ENCODE measurements at regions not wholly inside any gene's neighbourhood (a gene's known extent, or its start where the extent isn't known, plus 50 kb on each side); places are given as distances from the start of the nearest gene placed in this dataset. TPM values are rescaled to one million over a fixed set of nuclear protein-coding genes. Genes with fewer than 3 reads are reported as not detected.
A peak's percentile ranks its signal among the peaks of the same experiment; 100 is the strongest.
"Not testable (repeated sequence)": the region's sequence is repeated elsewhere in the genome, so short reads cannot be mapped to it uniquely, and the experiment has no call there.

DNA sequence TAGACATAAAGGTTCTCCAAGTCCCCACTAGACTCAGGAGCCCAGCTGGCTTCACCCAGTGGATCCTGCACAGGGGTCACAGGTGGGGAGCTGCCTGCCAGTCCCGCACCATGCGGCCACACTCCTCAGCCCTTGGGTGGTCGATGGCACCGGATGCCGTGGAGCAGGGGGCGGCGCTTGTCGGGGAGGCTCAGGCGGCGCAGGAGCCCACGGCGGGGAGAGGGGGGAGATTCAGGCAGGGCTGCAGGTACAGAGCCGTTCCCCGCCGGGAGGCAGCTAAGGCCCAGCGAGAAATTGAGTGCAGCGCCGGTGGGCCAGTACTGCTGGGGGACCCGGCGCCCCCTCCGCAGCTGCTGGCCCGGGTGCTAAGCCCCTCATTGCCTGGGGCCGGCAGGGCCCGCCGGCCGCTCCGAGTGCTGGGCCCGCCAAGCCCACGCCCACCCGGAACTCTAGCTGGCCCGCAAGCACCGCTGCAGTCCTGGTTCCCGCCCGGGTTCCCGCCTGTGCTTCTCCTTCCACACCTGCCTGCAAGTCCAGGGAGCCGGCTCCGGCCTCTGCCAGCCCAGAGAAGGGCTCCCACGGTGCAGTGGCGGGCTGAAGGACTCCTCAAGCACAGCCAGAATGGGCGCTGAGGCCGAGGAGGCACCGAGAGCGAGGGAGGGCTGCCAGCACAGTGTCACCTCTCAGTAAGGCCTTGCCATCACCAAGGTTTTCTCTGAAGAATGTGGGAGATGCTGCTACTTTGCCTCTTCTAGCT, 58.4 kb upstream of the PPP1R12A start:
- no peak overlapping the region for H3K4me3 ChIP-seq (ENCODE audit: low read depth, low read length)
- TF ChIP-seq, protein P1, sequence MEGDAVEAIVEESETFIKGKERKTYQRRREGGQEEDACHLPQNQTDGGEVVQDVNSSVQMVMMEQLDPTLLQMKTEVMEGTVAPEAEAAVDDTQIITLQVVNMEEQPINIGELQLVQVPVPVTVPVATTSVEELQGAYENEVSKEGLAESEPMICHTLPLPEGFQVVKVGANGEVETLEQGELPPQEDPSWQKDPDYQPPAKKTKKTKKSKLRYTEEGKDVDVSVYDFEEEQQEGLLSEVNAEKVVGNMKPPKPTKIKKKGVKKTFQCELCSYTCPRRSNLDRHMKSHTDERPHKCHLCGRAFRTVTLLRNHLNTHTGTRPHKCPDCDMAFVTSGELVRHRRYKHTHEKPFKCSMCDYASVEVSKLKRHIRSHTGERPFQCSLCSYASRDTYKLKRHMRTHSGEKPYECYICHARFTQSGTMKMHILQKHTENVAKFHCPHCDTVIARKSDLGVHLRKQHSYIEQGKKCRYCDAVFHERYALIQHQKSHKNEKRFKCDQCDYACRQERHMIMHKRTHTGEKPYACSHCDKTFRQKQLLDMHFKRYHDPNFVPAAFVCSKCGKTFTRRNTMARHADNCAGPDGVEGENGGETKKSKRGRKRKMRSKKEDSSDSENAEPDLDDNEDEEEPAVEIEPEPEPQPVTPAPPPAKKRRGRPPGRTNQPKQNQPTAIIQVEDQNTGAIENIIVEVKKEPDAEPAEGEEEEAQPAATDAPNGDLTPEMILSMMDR (IDR thresholded peaks at IDR 0.05; ENCODE audit: insufficient read depth, low read length), result no peak
- no peak for DNase-seq (ENCODE audit: low read depth)

GRCh38 chr12:79991586-79991985, 56.7 kb upstream of the PPP1R12A start:
- DNase-seq (ENCODE audit: low read depth), result no peak
- TF ChIP-seq, protein P1 (IDR thresholded peaks at IDR 0.05; ENCODE audit: insufficient read depth, low read length), result no peak

DNA sequence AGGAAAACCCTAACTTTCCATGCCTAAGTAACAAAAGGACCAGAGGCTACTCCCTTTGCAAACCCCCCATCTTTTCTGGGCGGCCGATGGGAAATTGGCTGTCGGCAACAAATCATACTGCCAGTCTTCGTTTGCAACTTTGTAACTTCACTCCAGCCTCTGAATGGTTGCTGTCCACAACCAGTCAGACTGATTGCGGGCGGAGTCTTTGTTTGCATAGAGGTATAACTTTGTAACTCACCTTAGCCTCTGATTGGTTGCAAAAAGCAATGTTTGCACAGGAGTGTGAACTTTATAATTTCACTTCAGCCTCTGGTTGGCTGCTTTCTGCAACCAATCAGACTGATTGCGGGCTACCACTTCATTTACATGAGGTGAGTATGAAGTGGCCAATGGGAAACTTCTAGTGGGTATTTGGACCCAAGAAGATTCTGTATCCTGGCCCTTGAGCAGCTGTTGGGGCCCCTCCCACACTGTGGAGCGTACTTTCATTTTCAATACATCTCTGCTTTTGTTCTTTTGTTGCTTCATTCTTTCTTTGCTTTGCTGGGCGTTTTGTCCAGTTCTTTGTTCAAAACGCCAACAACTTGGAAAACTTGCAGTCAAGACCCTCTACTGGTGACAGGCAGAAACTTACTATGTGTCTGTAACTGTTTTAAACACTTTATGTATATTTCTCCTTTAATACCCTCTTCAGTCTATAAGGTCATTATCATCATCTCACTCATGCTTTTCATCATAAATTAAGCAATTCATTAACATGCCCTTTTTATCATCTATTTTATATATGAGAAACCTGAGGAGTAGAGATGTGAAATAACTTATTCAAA, 55.8 kb upstream of the PPP1R12A start:
- H3K4me3 ChIP-seq (ENCODE audit: low read depth, low read length), result not testable (repeated sequence)
- peak; percentile 28 for DNase-seq (ENCODE audit: low read depth)
- TF ChIP-seq, protein P1 (IDR thresholded peaks at IDR 0.05; ENCODE audit: insufficient read depth, low read length), result peak; percentile 20

More at GRCh38 chr12:79991586-79991985, 56.7 kb upstream of the PPP1R12A start:
- H3K4me3 ChIP-seq (ENCODE audit: low read depth, low read length), result no peak overlapping the region

- TF ChIP-seq, protein P1 (IDR thresholded peaks at IDR 0.05; ENCODE audit: insufficient read depth, low read length), result no peak
- peak; percentile 30 for DNase-seq (ENCODE audit: low read depth)
- no peak overlapping the region for H3K4me3 ChIP-seq (ENCODE audit: low read depth, low read length)
Observed at GRCh38 chr12:79988368-79988767, 53.5 kb upstream of the PPP1R12A start.

DNA sequence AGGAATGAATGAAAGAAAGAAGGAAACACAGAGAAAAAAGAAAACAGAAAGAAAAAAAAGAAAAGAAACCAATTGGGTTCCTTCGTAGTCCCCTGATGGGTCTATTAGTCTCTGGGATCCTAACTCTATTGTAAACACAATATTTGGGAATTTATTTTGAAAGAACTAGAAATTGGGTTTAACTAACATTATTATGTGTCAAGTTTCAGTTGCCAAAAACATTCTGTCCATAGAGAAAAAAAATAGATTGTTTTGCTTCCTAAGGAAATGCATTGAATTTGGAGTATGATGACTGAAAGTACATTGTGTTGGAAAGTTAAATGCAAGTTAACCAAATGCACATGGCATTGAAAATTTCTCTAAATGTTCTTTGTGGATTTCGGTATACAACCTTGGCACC, 52.8 kb upstream of the PPP1R12A start:
- DNase-seq (ENCODE audit: low read depth), result no peak
- TF ChIP-seq, protein P1 (IDR thresholded peaks at IDR 0.05; ENCODE audit: insufficient read depth, low read length), result no peak
- no peak overlapping the region for H3K4me3 ChIP-seq (ENCODE audit: low read depth, low read length)

Small RNAs in the stretch of these regions (small RNA-seq; reads per million reads assigned to genes)
- gene SNRPGP20, result not detected

All from fibroblast of the aortic adventitia (primary cell).